NB4 (cell line): ENCODE measurements at regions not wholly inside any gene's neighbourhood (a gene's known extent, or its start where the extent isn't known, plus 50 kb on each side); places are given as distances from the start of the nearest gene placed in this dataset.

Experiments
- DNase-seq: peaks from one replicate; pipeline ENCODE4 v3.0.0; 2010; ENCODE audit warnings: low read depth
- H3K4me3 ChIP-seq: one replicate; pipeline ENCODE4 v1.5.1; 2011; ENCODE audit warnings: mild to moderate bottlenecking, low read depth, low read length, moderate library complexity
- MYC ChIP-seq: IDR thresholded peaks from 2 replicates; pipeline ENCODE4 v1.6.1; 2011; ENCODE audit warnings: low read depth, low read length
- POLR2A ChIP-seq: IDR thresholded peaks from 2 replicates; pipeline ENCODE4 v1.6.1; 2011; ENCODE audit warnings: mild to moderate bottlenecking; ENCODE audit not compliant: insufficient read length; ENCODE audit errors: extremely low read depth
- TF ChIP-seq, protein P1 (sequence below): IDR thresholded peaks from 2 replicates; pipeline ENCODE4 v1.6.1; 2011; ENCODE audit warnings: low read depth, low read length
- TF ChIP-seq, protein P2 (sequence below): IDR thresholded peaks from one replicate; pipeline ENCODE4 v1.5.1; 2012; ENCODE audit warnings: low read depth, low read length

DNA sequence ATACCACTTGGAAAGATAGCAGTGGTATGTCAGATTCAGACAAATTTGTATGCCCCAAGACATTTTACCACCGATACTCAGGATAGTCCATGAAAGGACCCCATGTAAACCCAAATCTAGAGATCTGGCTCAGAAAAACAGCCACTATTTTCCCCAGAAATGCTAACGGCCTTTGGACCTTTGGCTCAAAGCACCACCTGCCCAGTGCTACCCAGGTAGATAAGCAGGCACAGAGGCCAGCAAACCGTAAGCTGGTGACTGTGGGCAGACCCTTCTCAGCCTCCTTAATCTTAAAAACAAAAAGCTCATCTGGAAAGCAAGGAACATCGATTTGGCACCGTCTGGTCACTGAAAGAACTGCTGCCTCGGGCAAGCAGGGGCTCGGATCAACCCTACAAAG is 61.4 kb upstream of the GREB1L start:
- no peak overlapping the region for H3K4me3 ChIP-seq
- TF ChIP-seq, protein P1, sequence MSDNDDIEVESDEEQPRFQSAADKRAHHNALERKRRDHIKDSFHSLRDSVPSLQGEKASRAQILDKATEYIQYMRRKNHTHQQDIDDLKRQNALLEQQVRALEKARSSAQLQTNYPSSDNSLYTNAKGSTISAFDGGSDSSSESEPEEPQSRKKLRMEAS: no peak
- TF ChIP-seq, protein P2, sequence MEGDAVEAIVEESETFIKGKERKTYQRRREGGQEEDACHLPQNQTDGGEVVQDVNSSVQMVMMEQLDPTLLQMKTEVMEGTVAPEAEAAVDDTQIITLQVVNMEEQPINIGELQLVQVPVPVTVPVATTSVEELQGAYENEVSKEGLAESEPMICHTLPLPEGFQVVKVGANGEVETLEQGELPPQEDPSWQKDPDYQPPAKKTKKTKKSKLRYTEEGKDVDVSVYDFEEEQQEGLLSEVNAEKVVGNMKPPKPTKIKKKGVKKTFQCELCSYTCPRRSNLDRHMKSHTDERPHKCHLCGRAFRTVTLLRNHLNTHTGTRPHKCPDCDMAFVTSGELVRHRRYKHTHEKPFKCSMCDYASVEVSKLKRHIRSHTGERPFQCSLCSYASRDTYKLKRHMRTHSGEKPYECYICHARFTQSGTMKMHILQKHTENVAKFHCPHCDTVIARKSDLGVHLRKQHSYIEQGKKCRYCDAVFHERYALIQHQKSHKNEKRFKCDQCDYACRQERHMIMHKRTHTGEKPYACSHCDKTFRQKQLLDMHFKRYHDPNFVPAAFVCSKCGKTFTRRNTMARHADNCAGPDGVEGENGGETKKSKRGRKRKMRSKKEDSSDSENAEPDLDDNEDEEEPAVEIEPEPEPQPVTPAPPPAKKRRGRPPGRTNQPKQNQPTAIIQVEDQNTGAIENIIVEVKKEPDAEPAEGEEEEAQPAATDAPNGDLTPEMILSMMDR: no peak
- TF ChIP-seq POLR2A (no peak), MYC (no peak)
- DNase-seq: no peak

GRCh38 chr18:21181766-21182165 is 60.3 kb upstream of the GREB1L start:
- H3K4me3 ChIP-seq: no peak overlapping the region
- peak; percentile 26 for DNase-seq
- TF ChIP-seq, protein P2: no peak
- TF ChIP-seq MYC: no peak

GRCh38 chr18:21183670-21184069 is 58.4 kb upstream of the GREB1L start:
- no peak overlapping the region for H3K4me3 ChIP-seq
- TF ChIP-seq MYC (no peak), POLR2A (no peak)
- TF ChIP-seq, protein P1: no peak
- TF ChIP-seq, protein P2: no peak
- DNase-seq: no peak

DNA sequence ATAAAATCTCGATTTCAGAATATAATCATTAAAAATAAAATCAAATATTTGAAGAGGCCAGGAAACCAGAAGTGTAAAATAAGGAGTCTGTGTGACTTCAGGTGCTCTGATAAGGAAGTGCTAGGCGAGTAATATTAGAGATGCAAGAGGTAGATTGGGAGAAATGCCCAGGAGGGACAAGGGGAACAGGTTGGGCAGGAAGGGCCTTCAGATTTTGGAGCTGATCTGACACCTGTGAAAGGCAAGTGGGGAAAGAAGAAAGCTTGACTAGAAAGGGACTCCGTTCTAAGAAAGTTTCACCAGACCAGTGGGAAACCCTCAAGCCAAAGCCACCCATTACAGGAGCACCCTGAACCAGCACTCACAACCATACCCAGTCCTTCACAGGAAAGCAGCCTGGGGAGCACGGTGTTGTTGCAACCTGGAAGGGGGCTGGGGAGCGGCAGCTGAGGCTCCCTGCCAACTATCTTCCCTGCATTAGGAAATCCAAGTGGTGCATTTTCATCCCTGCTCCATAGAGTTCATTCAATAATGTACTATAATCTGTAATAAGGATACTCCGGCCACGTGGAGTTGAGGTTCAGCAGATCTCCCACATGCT is 57.5 kb upstream of the GREB1L start:
- no peak for DNase-seq
- TF ChIP-seq, protein P1: no peak
- TF ChIP-seq, protein P2: no peak
- no peak for TF ChIP-seq MYC
- TF ChIP-seq POLR2A: no peak
- no peak overlapping the region for H3K4me3 ChIP-seq

- H3K4me3 ChIP-seq: no peak overlapping the region
- DNase-seq: no peak
- TF ChIP-seq POLR2A (no peak), MYC (no peak)
- TF ChIP-seq, protein P1: no peak
- TF ChIP-seq, protein P2: no peak
These were observed 54.1 kb upstream of the GREB1L start for GRCh38 chr18:21187886-21188285.

- peak; percentile 67 for DNase-seq
- H3K4me3 ChIP-seq: no peak overlapping the region
- TF ChIP-seq, protein P2: peak; percentile 83
- no peak for TF ChIP-seq MYC
These were observed 50.3 kb upstream of the GREB1L start for GRCh38 chr18:21191596-21192307.
